Activated naive CD4-positive, alpha-beta T cell treated with anti-CD3 and anti-CD28 coated beads, Interleukin-2, amount 50 U/mL, for 16 hours (primary cell): ENCODE measurements at regions not wholly inside any gene's neighbourhood (a gene's known extent, or its start where the extent isn't known, plus 50 kb on each side); places are given as distances from the start of the nearest gene placed in this dataset.

Experiments used
- DNase-seq: peaks from one replicate; pipeline ENCODE4 v3.0.0-alpha.2; 2020

DNA sequence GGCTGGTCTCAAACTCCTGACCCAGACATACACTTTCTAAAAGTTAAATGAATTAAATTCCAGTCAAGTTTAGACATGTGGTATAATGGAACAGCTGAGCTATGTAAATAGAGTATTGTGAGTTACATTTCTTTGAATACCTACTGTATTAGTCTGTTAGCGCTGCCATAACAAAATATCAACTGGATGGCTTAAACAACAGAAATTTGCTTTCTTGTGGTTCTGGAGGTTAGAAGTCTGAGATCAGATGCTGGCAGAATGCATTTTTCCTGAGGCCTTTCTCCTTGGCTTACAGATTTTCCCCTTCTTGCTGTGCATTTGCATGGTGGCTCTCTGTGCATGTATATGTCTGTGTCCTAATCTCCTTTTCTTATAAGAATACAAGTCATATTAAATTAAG, 101.5 kb upstream of the TGFBR2 start:
- no peak for DNase-seq

DNA sequence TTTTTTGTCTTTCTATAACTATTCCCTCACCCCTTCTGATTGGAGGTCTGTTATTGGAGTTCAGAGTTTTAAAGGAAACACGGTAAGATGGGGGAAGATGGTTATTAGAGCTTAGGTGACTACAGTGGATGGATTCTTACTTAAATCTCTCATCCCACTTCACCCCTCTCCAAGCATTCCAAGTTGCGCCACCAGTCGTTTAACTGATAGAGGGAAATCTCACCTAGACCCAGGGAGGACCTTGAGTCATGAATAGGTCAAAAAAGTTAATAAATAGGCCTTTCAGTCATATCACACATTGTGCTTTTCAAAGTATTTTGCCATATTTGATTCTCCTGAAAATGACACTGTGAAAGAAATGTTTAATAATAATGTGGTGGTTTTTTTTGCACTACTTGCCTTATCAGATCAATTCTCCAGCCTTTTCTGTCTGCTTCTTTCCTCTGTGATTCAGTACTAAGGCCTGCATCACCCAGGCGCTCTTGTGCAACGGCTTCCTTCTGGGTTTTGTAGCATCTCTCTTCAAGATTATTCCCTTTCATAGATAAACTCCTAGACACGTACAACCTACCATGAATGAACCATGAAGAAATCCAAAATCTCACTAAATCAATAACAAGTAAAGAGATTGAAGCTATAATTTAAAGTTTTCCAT, 100.4 kb upstream of the TGFBR2 start:
- DNase-seq, result no peak

DNA sequence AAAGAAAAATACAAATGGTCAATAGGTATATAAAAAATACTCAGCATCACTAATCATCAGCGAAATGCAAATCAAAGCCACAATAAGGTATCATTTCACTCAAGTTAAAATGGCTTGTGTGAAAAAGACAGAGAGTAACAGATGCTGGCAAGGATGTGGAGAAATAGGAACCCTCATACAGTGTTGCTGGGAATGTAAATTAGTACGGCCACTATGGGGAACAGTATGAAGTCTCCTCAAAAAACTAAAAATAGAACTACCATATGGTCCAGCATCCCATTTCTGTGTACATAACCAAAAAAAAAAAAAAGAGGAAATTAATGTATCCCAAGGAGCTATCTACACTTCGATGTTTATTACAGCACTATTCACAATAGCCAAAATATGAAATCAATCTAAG, 98.1 kb upstream of the TGFBR2 start:
- no peak for DNase-seq

DNA sequence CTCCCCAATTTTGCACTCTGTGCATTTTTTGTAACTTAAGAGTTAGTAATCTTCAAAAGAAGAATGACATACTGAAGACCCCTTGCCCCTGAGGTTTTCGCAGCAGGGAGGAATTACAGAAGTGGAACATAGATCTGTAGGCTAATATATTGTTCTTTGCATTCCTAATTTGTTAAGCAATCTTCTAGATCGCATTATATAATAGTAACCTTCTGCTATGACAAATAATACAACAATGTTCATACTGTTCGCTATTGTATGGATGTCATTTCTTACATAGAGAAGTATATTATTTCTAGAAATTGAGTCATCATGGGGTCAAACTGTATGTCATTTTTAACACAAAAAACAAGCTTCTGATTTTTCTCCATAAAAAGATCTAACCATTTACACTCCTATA, 95.8 kb upstream of the TGFBR2 start:
- no peak for DNase-seq

DNA sequence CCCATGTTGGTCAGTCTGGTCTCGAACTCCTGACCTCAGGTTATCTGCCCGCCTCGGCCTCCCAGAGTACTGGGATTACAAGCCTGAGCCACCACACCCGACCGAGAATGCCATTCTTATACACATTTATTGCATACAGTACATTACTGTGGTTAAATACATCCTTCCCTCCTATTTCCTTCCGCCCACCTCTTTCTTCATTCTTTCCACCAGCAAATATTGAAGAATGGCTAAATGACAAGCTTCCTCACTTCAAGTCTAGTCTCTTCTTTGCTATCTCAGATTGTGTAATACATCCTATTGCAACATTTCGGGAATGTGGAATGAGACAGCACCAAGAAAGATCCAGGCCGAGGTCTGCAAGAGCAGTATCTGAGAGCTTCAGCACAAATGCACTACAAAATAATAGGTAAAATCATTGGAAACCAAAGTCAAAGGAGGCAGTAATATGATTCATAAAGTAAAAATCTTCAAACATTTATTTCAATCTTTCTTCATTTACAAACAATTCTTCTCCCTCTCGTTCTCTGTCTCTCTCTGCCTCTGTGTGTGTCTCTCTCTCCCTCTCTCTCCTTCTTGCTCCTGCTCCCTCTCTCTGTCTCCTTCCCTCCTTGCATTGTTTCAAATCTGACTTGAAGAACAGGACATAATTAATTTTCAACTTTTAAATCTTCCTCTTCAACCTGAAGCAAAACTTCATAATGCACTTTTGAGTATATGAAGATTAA, 94.7 kb upstream of the TGFBR2 start:
- no peak for DNase-seq

DNA sequence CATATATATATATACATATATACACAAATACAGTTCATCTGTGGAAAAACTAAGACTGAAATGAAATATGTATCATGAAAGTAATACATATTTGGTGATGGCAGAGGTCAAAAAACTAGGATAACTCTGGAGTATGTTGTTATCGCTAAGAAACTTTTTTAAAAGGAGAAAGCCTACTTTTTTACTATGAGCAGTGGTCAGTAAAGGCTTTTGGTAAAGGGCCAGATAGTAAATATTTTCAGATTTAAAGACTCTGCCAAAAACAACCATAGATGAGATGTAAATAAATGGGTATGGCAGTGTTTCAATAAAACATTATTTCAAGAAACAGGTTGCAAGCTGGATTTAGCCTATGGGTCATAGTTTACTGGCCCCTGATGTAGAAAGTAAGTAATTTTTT, 93.8 kb upstream of the TGFBR2 start:
- no peak for DNase-seq

DNA sequence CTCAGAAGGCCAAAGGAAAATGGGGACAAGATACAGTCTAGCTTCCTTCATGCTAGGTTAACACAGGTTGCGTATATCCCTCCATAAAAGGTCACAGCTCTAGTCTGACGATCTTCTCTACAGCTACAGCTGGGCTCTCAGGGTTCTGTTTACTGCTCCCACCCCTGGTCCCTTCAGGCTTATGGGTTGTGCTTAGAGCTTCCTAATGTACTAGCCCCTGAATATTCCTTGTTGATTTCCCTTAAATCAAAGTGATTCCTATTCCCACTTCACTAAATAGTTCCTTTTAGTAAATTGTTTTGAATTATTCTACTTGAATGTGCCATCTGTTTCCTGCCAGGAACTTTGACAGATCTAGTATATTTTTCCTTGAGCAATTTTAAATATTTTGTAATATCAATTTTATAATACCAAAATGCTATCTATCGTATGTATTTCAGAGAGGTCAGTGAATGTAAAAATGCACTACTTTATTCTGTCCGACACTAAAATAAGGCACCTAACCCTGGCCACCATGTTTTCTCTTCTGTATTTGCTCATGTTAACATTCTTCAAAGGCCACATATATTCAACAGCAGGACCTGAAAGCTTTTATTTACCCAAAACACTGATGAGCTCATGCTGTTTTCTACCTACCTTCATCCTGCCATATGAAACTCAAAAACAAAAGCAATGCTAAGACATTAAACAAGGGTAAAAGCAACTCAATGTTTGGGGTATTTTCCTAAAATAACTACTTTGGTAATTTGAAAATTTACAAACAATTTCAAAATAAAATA, 92.8 kb upstream of the TGFBR2 start:
- no peak for DNase-seq

DNA sequence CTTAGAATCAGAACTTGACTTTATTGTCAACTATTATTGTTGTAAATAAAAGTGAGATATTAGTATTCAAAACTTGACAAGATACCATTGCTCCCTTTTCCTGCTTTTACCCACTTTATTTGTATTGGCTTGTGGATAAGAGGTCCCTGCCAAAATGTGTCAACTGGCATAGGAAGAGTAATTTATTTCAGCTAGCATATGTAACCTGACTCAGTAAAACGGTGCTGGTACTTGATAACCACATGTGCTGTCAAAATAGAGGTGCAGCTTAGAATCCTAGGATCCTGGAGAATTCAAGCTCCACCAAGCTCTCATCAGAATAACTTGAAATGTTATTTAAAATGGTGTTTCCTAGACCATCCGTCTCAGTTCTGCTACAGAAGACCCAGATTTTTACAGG, 90.2 kb upstream of the TGFBR2 start:
- DNase-seq, result no peak

DNA sequence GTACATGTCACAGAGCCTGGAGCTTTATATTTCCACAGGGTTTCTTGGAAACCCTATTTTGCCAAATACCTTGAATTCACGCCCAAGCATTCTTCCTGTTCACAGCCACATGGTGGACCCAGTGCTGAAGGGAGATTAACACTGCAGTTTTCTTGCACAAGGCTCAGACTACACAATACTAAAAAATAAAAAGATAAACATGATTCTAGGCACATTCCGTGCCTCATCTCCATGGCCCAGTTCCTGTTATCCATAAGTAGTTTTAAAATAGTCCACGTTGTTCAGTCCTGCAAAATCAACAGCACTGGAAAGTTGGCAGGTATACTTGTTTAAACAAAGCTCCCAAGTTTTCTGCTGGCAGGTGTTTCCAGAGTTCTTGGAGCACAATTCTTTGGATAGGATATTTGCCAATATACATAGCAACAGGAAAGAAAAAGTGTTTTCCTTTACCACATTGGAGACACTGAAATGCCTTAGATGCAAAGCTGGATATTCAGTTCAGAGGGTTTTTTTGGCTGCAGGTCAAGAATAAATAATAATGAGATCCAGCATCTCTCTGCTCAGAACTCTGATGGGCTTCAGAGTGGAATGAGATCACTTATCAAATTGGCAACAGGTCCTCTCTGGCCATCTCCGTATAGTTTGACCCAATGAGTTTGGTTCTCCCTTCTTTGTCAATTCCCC, 88.1 kb upstream of the TGFBR2 start:
- no peak for DNase-seq

DNA sequence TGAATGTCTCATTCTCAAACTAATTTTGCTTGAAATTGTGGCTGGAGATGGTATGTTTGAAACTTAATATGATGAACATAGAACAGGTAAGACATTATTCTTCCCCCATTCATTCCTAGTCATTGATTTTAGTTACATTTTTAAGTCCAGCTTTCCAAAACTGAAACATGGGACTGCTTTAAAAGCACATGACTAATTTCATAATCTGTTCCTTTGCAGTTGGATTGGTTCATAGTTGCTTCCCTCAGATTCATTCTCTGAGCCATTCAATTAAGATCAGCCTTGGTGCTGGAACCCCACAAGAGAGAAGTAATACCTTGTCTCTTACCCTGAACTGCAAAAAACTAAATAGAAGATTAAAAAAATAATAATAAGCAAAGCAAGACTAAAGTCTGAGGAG, 87.5 kb upstream of the TGFBR2 start:
- DNase-seq, result no peak

DNA sequence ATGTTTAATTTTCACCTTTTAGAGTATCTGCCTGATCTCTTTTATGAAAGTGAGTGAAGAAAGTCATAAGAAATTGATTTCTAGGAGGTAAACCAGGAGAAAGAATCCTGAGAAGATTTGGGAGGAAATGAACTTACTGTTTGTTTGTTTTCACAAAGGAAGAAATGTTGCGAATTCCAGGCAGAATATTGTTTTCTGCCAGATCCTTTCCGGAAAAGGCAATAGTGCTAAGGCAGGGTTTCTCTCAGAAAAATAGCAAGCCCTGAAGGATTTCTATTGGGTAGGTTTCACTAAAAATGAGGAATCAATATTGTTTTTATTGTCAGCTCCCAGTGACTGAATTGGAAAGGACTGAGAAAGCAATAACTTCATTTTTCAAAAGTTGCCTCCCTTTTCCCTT, 85.7 kb upstream of the TGFBR2 start:
- no peak for DNase-seq

DNA sequence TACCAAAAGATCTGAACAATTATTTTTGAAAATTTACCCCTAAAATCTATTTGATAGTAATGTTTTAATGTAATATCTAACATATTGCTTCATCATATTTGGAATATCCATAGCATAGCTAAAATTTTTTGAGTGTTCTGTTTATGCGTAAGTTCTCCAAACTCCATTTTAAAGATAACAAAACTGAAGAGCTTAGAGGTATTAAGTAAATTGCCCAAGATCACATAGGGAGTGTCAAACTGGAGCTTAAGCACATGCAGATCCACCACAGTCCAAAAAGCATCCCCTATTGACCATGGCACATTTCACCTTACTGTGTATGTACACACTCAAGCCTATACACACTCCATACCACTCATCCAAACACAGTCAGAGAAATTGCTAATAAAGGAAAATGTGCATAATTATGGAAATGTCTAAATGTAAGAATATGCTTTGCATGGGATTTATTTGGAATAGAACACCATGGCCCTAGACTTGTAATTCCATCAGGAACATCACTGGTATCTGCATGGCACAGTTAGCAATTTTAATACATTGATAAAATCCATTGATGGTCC, 85.2 kb upstream of the TGFBR2 start:
- no peak for DNase-seq

DNA sequence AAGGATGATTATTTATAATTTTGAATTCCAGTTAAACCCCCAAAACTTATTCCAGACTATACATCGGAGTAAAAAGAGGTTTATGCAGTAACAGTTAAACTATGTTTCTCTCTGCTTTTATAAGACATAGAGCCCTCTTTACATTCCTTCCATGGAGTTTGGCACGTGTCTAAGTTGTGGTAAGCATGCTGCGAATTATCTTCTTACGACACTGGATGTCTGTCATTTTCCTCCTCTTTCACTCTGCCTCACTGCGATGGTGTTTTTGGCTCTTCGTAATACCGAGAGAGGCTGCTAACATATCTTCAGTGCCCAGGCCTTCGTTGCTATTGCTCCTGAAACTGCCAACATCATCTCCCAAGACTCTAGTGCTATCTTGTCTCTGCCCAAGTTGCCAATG, 83.9 kb upstream of the TGFBR2 start:
- DNase-seq, result no peak

DNA sequence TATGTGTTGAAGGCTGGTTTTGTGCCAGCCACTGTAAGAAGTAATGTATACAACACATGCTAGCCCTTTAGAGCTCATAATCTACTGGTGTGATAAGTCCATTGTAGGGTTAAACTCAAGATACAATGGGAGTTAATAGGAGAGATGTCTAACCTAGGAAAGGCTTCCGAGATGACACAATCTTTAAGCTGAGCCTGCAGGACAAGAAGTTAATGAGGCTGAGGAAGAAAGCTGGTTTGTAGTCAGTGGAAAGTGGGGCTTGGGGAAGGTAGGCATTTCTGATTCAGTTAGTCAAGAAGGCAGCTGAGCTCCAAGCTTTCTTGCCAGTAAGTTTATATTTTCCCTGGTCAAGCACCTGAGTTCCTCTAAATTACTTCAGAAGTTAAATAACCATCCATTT, 83.0 kb upstream of the TGFBR2 start:
- DNase-seq, result no peak

DNA sequence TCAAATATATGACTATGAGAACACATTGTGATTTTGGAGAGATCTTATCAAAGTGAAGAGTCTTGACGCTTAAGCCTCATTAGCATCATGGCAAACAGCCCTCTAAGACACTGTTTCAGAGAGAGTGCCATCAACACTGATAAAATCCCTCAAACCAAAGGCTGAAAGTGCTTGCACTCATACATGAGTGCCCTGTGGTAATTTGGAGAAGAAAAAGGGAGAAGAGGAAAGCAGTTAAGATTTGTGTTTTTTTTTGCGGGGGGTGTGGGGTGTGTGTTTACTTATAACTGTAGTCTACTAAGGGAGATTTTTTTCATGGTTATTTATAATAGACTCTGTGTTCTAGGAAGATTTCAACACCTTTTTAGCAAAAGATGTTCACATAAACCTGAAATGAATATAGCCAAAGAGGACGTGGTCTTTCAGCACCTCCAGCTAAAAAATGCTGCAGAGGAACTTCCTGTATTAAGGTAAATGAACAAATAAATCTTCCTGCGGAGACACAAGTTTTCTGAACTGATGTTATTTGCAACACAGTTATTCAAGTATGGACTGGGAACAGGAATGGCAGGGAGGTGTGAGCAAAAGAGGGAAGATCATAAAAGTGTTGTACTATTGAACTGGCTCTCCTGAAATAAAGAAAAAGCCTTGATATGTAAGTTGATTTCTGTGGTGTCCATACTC, 81.9 kb upstream of the TGFBR2 start:
- no peak for DNase-seq

DNA sequence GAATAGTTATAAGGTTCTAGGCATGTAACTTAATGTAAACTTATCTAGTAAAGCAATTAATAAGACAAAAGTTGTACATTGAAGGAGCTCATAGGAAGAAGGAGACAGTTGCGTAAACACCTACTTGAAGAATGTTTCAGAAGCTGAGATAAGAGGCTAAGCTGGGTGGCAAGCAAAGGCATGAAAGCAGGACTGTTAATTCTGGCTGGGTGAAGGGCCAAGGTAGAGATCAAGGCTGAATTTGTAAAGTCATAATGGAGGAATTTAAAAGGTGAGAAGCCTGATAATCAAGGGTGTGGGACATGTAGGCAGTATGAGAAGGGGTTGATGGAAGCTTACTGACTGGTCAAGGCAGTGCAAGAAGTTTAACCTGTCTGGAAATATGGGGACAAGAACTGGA, 80.4 kb upstream of the TGFBR2 start:
- no peak for DNase-seq

DNA sequence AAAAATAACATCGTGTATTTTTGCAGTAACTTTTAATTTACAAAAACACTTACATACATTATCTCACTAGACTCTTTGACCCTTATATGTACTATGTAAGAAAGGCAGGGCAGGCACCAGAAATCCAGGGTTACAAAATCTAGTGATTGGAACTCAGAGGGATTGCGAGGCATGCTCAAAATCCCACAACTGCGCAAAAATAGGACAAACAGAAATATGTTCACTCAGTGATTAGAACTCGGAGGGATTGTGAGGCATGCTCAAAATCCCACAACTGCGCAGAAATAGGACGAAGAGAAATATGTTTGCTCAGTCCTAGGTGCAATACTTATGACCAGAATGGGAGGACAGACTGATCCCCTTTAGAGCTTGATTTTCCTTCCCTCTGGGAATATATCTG, 79.2 kb upstream of the TGFBR2 start:
- no peak for DNase-seq

DNA sequence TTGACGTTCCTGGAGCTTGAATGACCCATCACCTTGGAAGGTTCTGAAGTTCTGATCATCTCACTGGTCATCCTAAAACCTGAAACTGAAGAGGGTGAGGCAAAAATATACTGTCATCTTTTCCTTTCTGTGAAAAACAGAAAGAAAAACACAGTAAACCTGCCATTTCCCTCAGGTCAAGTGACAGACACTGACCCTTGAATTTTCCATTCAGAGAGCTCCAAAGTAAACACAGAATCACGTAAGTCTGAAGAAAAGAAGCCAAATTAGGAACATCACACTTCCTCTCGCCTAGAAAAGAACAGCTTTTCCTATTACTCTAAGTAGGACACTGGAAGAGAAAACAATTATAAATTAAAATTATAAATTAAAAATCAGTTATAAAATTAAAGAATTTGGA, 78.7 kb upstream of the TGFBR2 start:
- no peak for DNase-seq

DNA sequence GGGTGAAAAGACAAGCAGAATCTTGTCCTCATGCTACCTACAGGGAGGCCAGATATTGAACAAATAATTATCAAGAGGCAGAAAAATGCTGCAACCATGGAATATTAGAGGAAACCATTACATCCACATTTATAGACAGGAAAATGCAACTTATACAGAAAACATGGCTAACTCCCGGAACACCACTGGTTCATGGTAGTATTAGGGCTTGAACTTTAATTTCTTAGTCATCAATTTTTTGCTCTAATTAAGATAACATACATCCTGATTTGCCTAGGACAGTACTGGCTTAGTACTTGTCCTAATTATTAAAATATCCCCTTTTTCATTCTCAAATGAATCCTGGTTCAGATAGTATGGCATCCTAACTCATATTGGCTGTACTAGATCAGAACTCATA, 76.3 kb upstream of the TGFBR2 start:
- DNase-seq, result no peak

DNA sequence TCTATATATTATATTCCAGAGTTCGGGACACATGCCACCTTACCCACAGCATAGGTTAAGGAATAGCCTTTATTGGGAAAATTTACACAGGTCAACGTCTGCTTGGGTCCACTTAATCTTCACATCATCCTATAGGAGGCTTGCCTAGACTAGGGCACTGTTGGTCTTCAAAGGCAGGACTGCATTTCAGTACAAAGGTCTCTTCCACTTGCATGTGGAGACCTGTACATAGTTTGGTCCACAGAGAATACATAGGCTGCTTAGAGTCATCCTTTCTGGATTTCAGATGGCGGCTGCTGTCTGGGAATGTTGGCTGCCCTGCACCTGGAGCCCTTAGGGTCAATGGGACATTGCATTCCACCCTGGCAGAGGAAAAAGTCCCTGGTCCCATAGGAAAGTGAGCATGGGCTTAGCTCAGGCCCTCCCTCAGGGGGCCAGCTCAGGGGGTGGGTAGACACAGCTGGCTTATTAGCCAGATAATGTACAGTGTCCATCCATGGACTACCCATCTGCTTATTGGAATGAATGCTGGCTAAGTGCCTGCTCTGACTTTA, 75.3 kb upstream of the TGFBR2 start:
- no peak for DNase-seq

DNA sequence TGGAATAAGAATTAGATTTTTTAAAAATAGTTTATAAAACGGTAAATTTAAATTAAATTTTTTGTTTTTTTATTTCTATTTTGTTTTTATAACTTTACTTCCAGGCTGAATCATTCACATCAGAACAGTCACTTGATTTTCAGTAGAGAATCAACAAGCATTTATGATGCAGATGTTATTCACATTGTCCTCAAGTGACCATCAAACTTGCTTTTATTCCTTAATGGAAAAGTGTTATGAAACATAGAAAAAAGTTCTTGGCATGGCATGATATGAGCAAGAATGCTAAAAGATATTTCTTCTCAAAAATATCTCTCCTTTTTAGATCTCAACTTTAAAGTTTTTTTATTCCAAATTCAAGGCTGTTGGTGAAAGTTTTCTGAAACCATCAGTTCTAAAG, 70.9 kb upstream of the TGFBR2 start:
- DNase-seq, result no peak

DNA sequence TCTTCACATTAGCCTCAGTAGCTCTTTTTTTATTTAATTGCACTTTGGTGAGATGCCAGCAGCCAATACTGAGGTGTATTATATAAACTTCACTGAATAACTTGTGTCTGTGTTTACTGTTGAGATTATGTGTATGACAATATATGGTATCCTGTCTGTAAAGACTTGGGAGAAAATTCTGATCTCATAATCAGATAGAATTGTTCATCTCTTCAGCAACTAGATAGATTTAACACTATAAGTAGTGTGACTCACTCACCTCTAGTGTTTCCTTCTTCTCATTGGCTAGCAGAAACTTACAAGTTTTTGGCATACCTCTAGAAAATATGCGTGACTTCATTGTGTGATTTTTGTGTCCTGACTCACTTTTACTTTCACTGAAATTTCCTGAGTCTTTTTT, 67.6 kb upstream of the TGFBR2 start:
- DNase-seq, result no peak
